Skeletal muscle tissue (tissue), 3 donors: ENCODE measurements at regions not wholly inside any gene's neighbourhood (a gene's known extent, or its start where the extent isn't known, plus 50 kb on each side); places are given as distances from the start of the nearest gene placed in this dataset.

ENCODE experiments used
- H3K27ac ChIP-seq: one replicate; pipeline ENCODE4 v1.7.0; 2013; ENCODE audit warnings: mild to moderate bottlenecking, low read depth, low read length, inconsistent platforms
- H3K27me3 ChIP-seq, 3 donors: one replicate each; pipeline ENCODE4 v1.7.0; 2013; ENCODE audit warnings: low read length in 3 of 3; ENCODE audit not compliant: control insufficient read depth in 3 of 3, insufficient read depth in 3 of 3
- H3K36me3 ChIP-seq, 3 donors: one replicate each; pipeline ENCODE4 v1.7.0; 2013; ENCODE audit warnings: low read length in 3 of 3; ENCODE audit not compliant: control insufficient read depth in 3 of 3, insufficient read depth in 3 of 3
- H3K4me1 ChIP-seq, 3 donors: one replicate each; pipeline ENCODE4 v1.7.0; 2013; ENCODE audit warnings: low read length in 3 of 3, mild to moderate bottlenecking in 3 of 3; ENCODE audit not compliant: control insufficient read depth in 3 of 3, insufficient read depth in 3 of 3
- H3K4me3 ChIP-seq, 3 donors: one replicate each; pipeline ENCODE4 v1.7.0; 2013; ENCODE audit warnings: low read length in 3 of 3
- H3K9ac ChIP-seq, 3 donors: one replicate each; pipeline ENCODE4 v1.7.0; 2013; ENCODE audit warnings: low read length in 3 of 3, mild to moderate bottlenecking in 3 of 3, moderate library complexity in 2 of 3, low read depth in 1 of 3
- H3K9me3 ChIP-seq, 3 donors: one replicate each; pipeline ENCODE4 v1.7.0; 2013; ENCODE audit warnings: low read length in 3 of 3; ENCODE audit not compliant: control insufficient read depth in 3 of 3
- donor health status: Osteomylitis.

GRCh38 chr2:207399301-207399700 lies 130.5 kb upstream of the CREB1 start:
- Histone ChIP-seq H3K9me3 (no peaks in the 10 kb centered on the region), H3K4me1 (no peaks in the 10 kb centered on the region), H3K9ac (no peak overlapping the region), H3K27me3 (no peaks in the 10 kb centered on the region), H3K4me3 (no peak overlapping the region), H3K27ac (no peak overlapping the region), H3K36me3 (no peaks in the 10 kb centered on the region)

GRCh38 chr2:207401338-207401737 lies 128.4 kb upstream of the CREB1 start:
- H3K9ac ChIP-seq = no peak overlapping the region
- H3K4me1 ChIP-seq = no peaks in the 10 kb centered on the region
- no peaks in the 10 kb centered on the region for H3K27me3 ChIP-seq
- H3K4me3 ChIP-seq = no peak overlapping the region
- H3K36me3 ChIP-seq = no peaks in the 10 kb centered on the region
- H3K9me3 ChIP-seq = no peaks in the 10 kb centered on the region
- H3K27ac ChIP-seq = no peak overlapping the region

GRCh38 chr2:207403141-207403540 lies 126.6 kb upstream of the CREB1 start:
- Histone ChIP-seq H3K27me3 (no peaks in the 10 kb centered on the region), H3K4me1 (no peaks in the 10 kb centered on the region), H3K9ac (no peak overlapping the region), H3K36me3 (no peaks in the 10 kb centered on the region), H3K4me3 (no peak overlapping the region), H3K9me3 (no peaks in the 10 kb centered on the region), H3K27ac (no peak overlapping the region)

- no peaks in the 10 kb centered on the region for H3K36me3 ChIP-seq
- no peak overlapping the region for H3K4me3 ChIP-seq
- no peak overlapping the region for H3K27ac ChIP-seq
- no peaks in the 10 kb centered on the region for H3K4me1 ChIP-seq
- H3K9ac ChIP-seq = no peak overlapping the region
- no peaks in the 10 kb centered on the region for H3K9me3 ChIP-seq
- no peaks in the 10 kb centered on the region for H3K27me3 ChIP-seq
These were observed 125.8 kb upstream of the CREB1 start for GRCh38 chr2:207403950-207404349.

GRCh38 chr2:207405150-207405549 lies 124.6 kb upstream of the CREB1 start:
- Histone ChIP-seq H3K4me1 (no peaks in the 10 kb centered on the region), H3K27ac (no peak overlapping the region), H3K9ac (no peak overlapping the region), H3K9me3 (no peaks in the 10 kb centered on the region), H3K27me3 (no peaks in the 10 kb centered on the region), H3K4me3 (no peak overlapping the region), H3K36me3 (no peaks in the 10 kb centered on the region)

- Histone ChIP-seq H3K27ac (no peak overlapping the region), H3K9me3 (no peaks in the 10 kb centered on the region), H3K36me3 (no peaks in the 10 kb centered on the region), H3K4me1 (no peaks in the 10 kb centered on the region), H3K9ac (no peak overlapping the region), H3K27me3 (no peaks in the 10 kb centered on the region), H3K4me3 (peak overlapping the region in 1 of 3 donors; percentile 34)
These were observed 121.5 kb upstream of the CREB1 start for GRCh38 chr2:207408086-207408794.

GRCh38 chr2:207409517-207409916 lies 120.2 kb upstream of the CREB1 start:
- H3K27ac ChIP-seq = no peak overlapping the region
- H3K4me3 ChIP-seq = no peak overlapping the region
- H3K4me1 ChIP-seq = no peaks in the 10 kb centered on the region
- H3K36me3 ChIP-seq = no peaks in the 10 kb centered on the region
- H3K9me3 ChIP-seq = no peaks in the 10 kb centered on the region
- H3K27me3 ChIP-seq = no peaks in the 10 kb centered on the region
- no peak overlapping the region for H3K9ac ChIP-seq

GRCh38 chr2:207412787-207413310 lies 116.9 kb upstream of the CREB1 start:
- Histone ChIP-seq H3K4me1 (no peaks in the 10 kb centered on the region), H3K9me3 (no peaks in the 10 kb centered on the region), H3K36me3 (no peaks in the 10 kb centered on the region), H3K27me3 (no peaks in the 10 kb centered on the region), H3K27ac (no peak overlapping the region), H3K9ac (no peak overlapping the region), H3K4me3 (no peak overlapping the region)

GRCh38 chr2:207413376-207413907 lies 116.3 kb upstream of the CREB1 start:
- Histone ChIP-seq H3K27me3 (no peaks in the 10 kb centered on the region), H3K4me1 (no peaks in the 10 kb centered on the region), H3K9ac (no peak overlapping the region), H3K4me3 (no peak overlapping the region), H3K9me3 (no peaks in the 10 kb centered on the region), H3K36me3 (no peaks in the 10 kb centered on the region), H3K27ac (no peak overlapping the region)

GRCh38 chr2:207416111-207416510 lies 113.7 kb upstream of the CREB1 start:
- H3K9ac ChIP-seq = no peak overlapping the region
- no peak overlapping the region for H3K4me3 ChIP-seq
- H3K27me3 ChIP-seq = no peaks in the 10 kb centered on the region
- no peak overlapping the region for H3K27ac ChIP-seq
- H3K9me3 ChIP-seq = no peaks in the 10 kb centered on the region
- H3K4me1 ChIP-seq = no peaks in the 10 kb centered on the region
- no peaks in the 10 kb centered on the region for H3K36me3 ChIP-seq
